GM12891 (cell line): ENCODE measurements at regions not wholly inside any gene's neighbourhood (a gene's known extent, or its start where the extent isn't known, plus 50 kb on each side); places are given as distances from the start of the nearest gene placed in this dataset.

Experiments used
- POLR2A ChIP-seq: IDR thresholded peaks from 2 replicates; pipeline ENCODE4 v1.6.1; 2011; ENCODE audit warnings: low read depth, low read length, control low read depth
- POLR2AphosphoS5 ChIP-seq: IDR thresholded peaks from 2 replicates; pipeline ENCODE4 v1.6.1; 2011; ENCODE audit warnings: low read depth, low read length, control low read depth
- SPI1 ChIP-seq: IDR thresholded peaks from 2 replicates; pipeline ENCODE4 v1.6.1; 2011; ENCODE audit warnings: low read depth, low read length, control low read depth
- TAF1 ChIP-seq: IDR thresholded peaks from 2 replicates; pipeline ENCODE4 v1.6.1; 2011; ENCODE audit warnings: low read depth, low read length, control low read depth

- TF ChIP-seq TAF1 (no peak), POLR2AphosphoS5 (no peak), POLR2A (no peak), SPI1 (no peak)
These were observed 73.2 kb downstream of the RMI2 start for GRCh38 chr16:11418506-11418905.
